ENCODE measurements at regions not wholly inside any gene's neighbourhood (a gene's known extent, or its start where the extent isn't known, plus 50 kb on each side); places are given as distances from the start of the nearest gene placed in this dataset.
A peak's percentile ranks its signal among the peaks of the same experiment; 100 is the strongest.

- Histone ChIP-seq H3K4me3 (no peak overlapping the region), H3K27ac (no peak overlapping the region), H3K9me3 (no peaks in the 10 kb centered on the region), H3K36me3 (replicated peaks in 1 of 2; ENCODE audit: insufficient read depth in 1 of 2, low read depth in 2 of 2) (no peaks in the 10 kb centered on the region), H3K4me1 (peaks cover 19% of the 10 kb centered on the region), H3K27me3 (no peaks in the 10 kb centered on the region)
- ATAC-seq (no peak), DNase-seq (no peak)
- intact Hi-C loops (cut with DNase I), result no loop called here
- 84 to 100% methylated on average over 1 of the region's 1 CpG for WGBS, 2 donors
- TF ChIP-seq POLR2A (IDR thresholded peaks at IDR 0.05), result no peak
- no peak for TF ChIP-seq CTCF (IDR thresholded peaks at IDR 0.05)
Measured at GRCh38 chr5:82564963-82565362, 286.8 kb upstream of the RPS23 start.

- DNase-seq (no peak), ATAC-seq (no peak)
- no peak overlapping the region for H3K27ac ChIP-seq
- intact Hi-C loops (cut with DNase I), result no loop called here
- H3K27me3 ChIP-seq, result no peaks in the 10 kb centered on the region
- H3K4me1 ChIP-seq, result peaks cover 19% of the 10 kb centered on the region
- H3K4me3 ChIP-seq, result no peak overlapping the region
- no peaks in the 10 kb centered on the region for H3K9me3 ChIP-seq
- H3K36me3 ChIP-seq (replicated peaks in 1 of 2; ENCODE audit: insufficient read depth in 1 of 2, low read depth in 2 of 2), result no peaks in the 10 kb centered on the region
- TF ChIP-seq CTCF (IDR thresholded peaks at IDR 0.05) (no peak), POLR2A (IDR thresholded peaks at IDR 0.05) (no peak)
Measured at GRCh38 chr5:82563745-82564144, 285.6 kb upstream of the RPS23 start.

- TF ChIP-seq CTCF (IDR thresholded peaks at IDR 0.05) (no peak), POLR2A (IDR thresholded peaks at IDR 0.05) (no peak)
- no peak for DNase-seq
- H3K27ac ChIP-seq, result no peak overlapping the region
- whole genome bisulfite sequencing, 2 donors, result 76 to 82% methylated on average over 6 of the region's 6 CpGs
- no peaks in the 10 kb centered on the region for H3K36me3 ChIP-seq (replicated peaks in 1 of 2; ENCODE audit: insufficient read depth in 1 of 2, low read depth in 2 of 2)
- no peak for ATAC-seq
- no peak overlapping the region for H3K4me3 ChIP-seq
- H3K4me1 ChIP-seq, result peaks cover 19% of the 10 kb centered on the region
- intact Hi-C loops (cut with DNase I), result no loop called here
- H3K9me3 ChIP-seq, result no peaks in the 10 kb centered on the region
- no peaks in the 10 kb centered on the region for H3K27me3 ChIP-seq
Measured at GRCh38 chr5:82562696-82563240, 284.6 kb upstream of the RPS23 start.

GRCh38 chr5:82561797-82562196 lies 283.6 kb upstream of the RPS23 start:
- no peaks in the 10 kb centered on the region for H3K27me3 ChIP-seq
- no peak for DNase-seq
- H3K4me3 ChIP-seq, result no peak overlapping the region
- intact Hi-C loops (cut with DNase I), result no loop called here
- no peak overlapping the region for H3K27ac ChIP-seq
- 68 to 87% methylated on average over 2 of the region's 2 CpGs for WGBS, 2 donors
- H3K4me1 ChIP-seq, result peaks cover 19% of the 10 kb centered on the region
- no peak for ATAC-seq
- TF ChIP-seq CTCF (IDR thresholded peaks at IDR 0.05) (no peak), POLR2A (IDR thresholded peaks at IDR 0.05) (no peak)
- H3K36me3 ChIP-seq (replicated peaks in 1 of 2; ENCODE audit: insufficient read depth in 1 of 2, low read depth in 2 of 2), result no peaks in the 10 kb centered on the region
- no peaks in the 10 kb centered on the region for H3K9me3 ChIP-seq

GRCh38 chr5:82560969-82561368 lies 282.8 kb upstream of the RPS23 start:
- Histone ChIP-seq H3K27me3 (no peaks in the 10 kb centered on the region), H3K27ac (peak overlapping the region in 1 of 4 donors; percentile 17), H3K4me3 (no peak overlapping the region), H3K36me3 (replicated peaks in 1 of 2; ENCODE audit: insufficient read depth in 1 of 2, low read depth in 2 of 2) (no peaks in the 10 kb centered on the region), H3K4me1 (peaks cover 19% of the 10 kb centered on the region), H3K9me3 (no peaks in the 10 kb centered on the region)
- intact Hi-C loops (cut with DNase I), result no loop called here
- WGBS, 2 donors, result 10 to 14% methylated on average over 1 of the region's 1 CpG
- DNase-seq (peak in 1 of 4 donors; percentile 8), ATAC-seq (peak; percentile 53)
- TF ChIP-seq POLR2A (IDR thresholded peaks at IDR 0.05), result no peak
- TF ChIP-seq CTCF (IDR thresholded peaks at IDR 0.05), result no peak

Measured in body of pancreas (tissue), 4 donors.